HG03575 (cell line): ENCODE measurements at regions not wholly inside any gene's neighbourhood (a gene's known extent, or its start where the extent isn't known, plus 50 kb on each side); places are given as distances from the start of the nearest gene placed in this dataset.

ENCODE experiments used
- ATAC-seq: cut with Tn5 transposase; IDR thresholded peaks from one replicate; pipeline ENCODE4 v1.9.1; 2021; ENCODE audit not compliant: unreplicated experiment, insufficient number of reproducible peaks, low FRiP score; ENCODE audit errors: extremely low read depth

GRCh38 chr13:89584058-89584620 lies 1763.3 kb upstream of the MIR17HG start:
- ATAC-seq: no peak

GRCh38 chr13:89602655-89603054 lies 1744.8 kb upstream of the MIR17HG start:
- no peak for ATAC-seq

- no peak for ATAC-seq
These were observed 1744.3 kb upstream of the MIR17HG start for GRCh38 chr13:89603187-89603586.

- ATAC-seq: no peak
These were observed 1738.2 kb upstream of the MIR17HG start for GRCh38 chr13:89609318-89609717.

GRCh38 chr13:89610331-89610730 lies 1737.2 kb upstream of the MIR17HG start:
- no peak for ATAC-seq

GRCh38 chr13:89610881-89611280 lies 1736.6 kb upstream of the MIR17HG start:
- no peak for ATAC-seq

- ATAC-seq: no peak
These were observed 1719.5 kb upstream of the MIR17HG start for GRCh38 chr13:89627996-89628395.

GRCh38 chr13:89628567-89628966 lies 1718.9 kb upstream of the MIR17HG start:
- ATAC-seq: no peak

- no peak for ATAC-seq
These were observed 1697.3 kb upstream of the MIR17HG start for GRCh38 chr13:89650226-89650625.

GRCh38 chr13:89660752-89661151 lies 1686.7 kb upstream of the MIR17HG start:
- ATAC-seq: no peak

- ATAC-seq: no peak
These were observed 1673.6 kb upstream of the MIR17HG start for GRCh38 chr13:89673789-89674311.

- no peak for ATAC-seq
These were observed 1668.9 kb upstream of the MIR17HG start for GRCh38 chr13:89678466-89679121.

- ATAC-seq: no peak
These were observed 1662.6 kb upstream of the MIR17HG start for GRCh38 chr13:89684896-89685295.

- no peak for ATAC-seq
These were observed 1661.3 kb upstream of the MIR17HG start for GRCh38 chr13:89686171-89686570.

GRCh38 chr13:89687066-89687465 lies 1660.4 kb upstream of the MIR17HG start:
- ATAC-seq: no peak

GRCh38 chr13:89688918-89689317 lies 1658.6 kb upstream of the MIR17HG start:
- no peak for ATAC-seq

- no peak for ATAC-seq
These were observed 1653.0 kb upstream of the MIR17HG start for GRCh38 chr13:89694451-89694850.

- ATAC-seq: no peak
These were observed 1651.9 kb upstream of the MIR17HG start for GRCh38 chr13:89695343-89696257.

- ATAC-seq: no peak
These were observed 1645.6 kb upstream of the MIR17HG start for GRCh38 chr13:89701913-89702312.

GRCh38 chr13:89704040-89704439 lies 1643.4 kb upstream of the MIR17HG start:
- ATAC-seq: no peak
